Breast epithelium (tissue), 3 donors: ENCODE measurements at regions not wholly inside any gene's neighbourhood (a gene's known extent, or its start where the extent isn't known, plus 50 kb on each side); places are given as distances from the start of the nearest gene placed in this dataset.

Experiments
- CTCF ChIP-seq, 3 donors: fragments of 450-650 bp; IDR thresholded peaks; one replicate each; pipeline ENCODE4 v1.5.1; 2016 to 2017; ENCODE audit warnings: antibody characterized with exemption in 3 of 3, mild to moderate bottlenecking in 3 of 3, moderate library complexity in 3 of 3
- POLR2A ChIP-seq: fragments of 450-650 bp; IDR thresholded peaks from one replicate; pipeline ENCODE4 v1.6.1; 2016; ENCODE audit warnings: antibody characterized with exemption, mild to moderate bottlenecking, moderate library complexity

- TF ChIP-seq CTCF (IDR thresholded peaks at IDR 0.05), result no peak
- no peak for TF ChIP-seq POLR2A
These were observed 256.2 kb upstream of the KYNU start for GRCh38 chr2:142621287-142621686.
